ENCODE measurements at regions not wholly inside any gene's neighbourhood (a gene's known extent, or its start where the extent isn't known, plus 50 kb on each side); places are given as distances from the start of the nearest gene placed in this dataset.

DNA sequence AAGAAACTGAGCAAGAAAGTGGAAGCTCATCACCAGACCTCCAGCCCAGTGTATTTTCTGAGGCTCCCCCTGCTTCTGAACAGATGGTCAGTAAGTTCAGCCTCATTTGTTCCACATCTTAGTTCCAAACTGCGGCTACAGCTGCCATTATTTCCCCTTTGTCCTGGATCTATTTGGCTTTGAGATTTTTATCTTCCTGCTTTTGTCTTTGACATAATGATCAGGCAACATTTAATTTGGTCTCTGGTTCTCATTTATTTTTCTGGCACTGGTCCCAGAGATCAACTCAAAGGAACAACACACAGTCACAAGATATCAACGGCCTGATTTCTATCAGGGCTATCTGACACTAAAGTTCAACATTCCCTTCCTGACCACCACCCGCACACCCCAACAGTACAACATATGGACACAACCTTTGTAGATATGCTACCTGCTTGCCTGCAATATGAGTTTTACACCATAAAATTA, 137.5 kb downstream of the FAM76B start (continued):
- TF ChIP-seq SIN3A (IDR thresholded peaks at IDR 0.05; ENCODE audit: borderline replicate concordance, low read depth, low read length) = no peak
- 0 out of 2 replicates have a peak, but pooled peaks have one; percentile 3 for TF ChIP-seq JUND (IDR thresholded peaks at IDR 0.05)
- peak; percentile 61; the same call in 1 of the 2 replicates for TF ChIP-seq NFIC (IDR thresholded peaks at IDR 0.05; ENCODE audit: borderline replicate concordance)
- TF ChIP-seq RAD21 (IDR thresholded peaks at IDR 0.05; ENCODE audit: low read length) = peak; percentile 31; the same call in 1 of the 2 replicates
- peak; percentile 54; the same call in 1 of the 2 replicates for TF ChIP-seq POLR2AphosphoS5 (IDR thresholded peaks at IDR 0.05; ENCODE audit: low read depth, low read length)
- TF ChIP-seq ELF1 (IDR thresholded peaks at IDR 0.05) = no peak
- no peak for TF ChIP-seq TAF1 (IDR thresholded peaks at IDR 0.05; ENCODE audit: borderline replicate concordance, low read depth, low read length)
- TF ChIP-seq NRF1 (IDR thresholded peaks at IDR 0.05; ENCODE audit: low read depth, low read length) = no peak
- TF ChIP-seq GATA2 (CRISPR knock-in tag; IDR thresholded peaks at IDR 0.05) = peak; percentile 98
- no peak for TF ChIP-seq EZH2phosphoT487 (IDR thresholded peaks at IDR 0.05; ENCODE audit: borderline replicate concordance, low read depth)
- TF ChIP-seq MAX (IDR thresholded peaks at IDR 0.05; ENCODE audit: low read depth) = no peak

DNA sequence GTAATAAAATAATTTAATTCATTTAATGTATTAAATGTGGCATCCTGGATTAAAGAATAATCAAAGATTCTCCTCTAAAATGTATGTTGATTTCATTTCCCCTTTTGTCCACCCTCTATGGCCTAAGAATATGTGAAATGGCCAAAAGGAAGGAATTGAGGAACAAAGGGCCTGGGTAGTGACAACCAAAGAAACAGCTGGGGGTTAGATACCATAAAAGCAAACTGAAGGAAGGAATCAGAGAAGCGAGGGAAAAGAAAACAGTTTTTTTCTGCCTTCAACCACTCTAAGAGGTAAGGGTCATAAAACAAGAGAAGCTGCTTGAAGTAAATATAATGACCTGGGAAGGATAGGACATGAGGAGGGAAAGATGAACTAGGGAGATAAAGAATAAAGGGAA, 139.3 kb downstream of the FAM76B start:
- no peaks in the 10 kb centered on the region for H4K20me1 ChIP-seq (ENCODE audit: insufficient read depth)
- H3K4me1 ChIP-seq (ENCODE audit: control insufficient read depth in 1 of 2, insufficient read depth in 2 of 2, low read depth in 1 of 2, low read length in 1 of 2) = peaks cover 0 to 9% of the 10 kb centered on the region in 2 experiments; a peak in 2 of 4 replicates
- H3K9me2 ChIP-seq = no peaks in the 10 kb centered on the region
- no peaks in the 10 kb centered on the region for H3F3A ChIP-seq (replicated peaks; ENCODE audit: insufficient read depth)
- H3K4me2 ChIP-seq = no peak overlapping the region
- TF ChIP-seq, protein P1, sequence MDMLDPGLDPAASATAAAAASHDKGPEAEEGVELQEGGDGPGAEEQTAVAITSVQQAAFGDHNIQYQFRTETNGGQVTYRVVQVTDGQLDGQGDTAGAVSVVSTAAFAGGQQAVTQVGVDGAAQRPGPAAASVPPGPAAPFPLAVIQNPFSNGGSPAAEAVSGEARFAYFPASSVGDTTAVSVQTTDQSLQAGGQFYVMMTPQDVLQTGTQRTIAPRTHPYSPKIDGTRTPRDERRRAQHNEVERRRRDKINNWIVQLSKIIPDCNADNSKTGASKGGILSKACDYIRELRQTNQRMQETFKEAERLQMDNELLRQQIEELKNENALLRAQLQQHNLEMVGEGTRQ (IDR thresholded peaks at IDR 0.05; ENCODE audit: borderline replicate concordance, low read depth, low read length) = no peak
- TF ChIP-seq TCF12 (IDR thresholded peaks at IDR 0.05) (no peak), GABPA (IDR thresholded peaks at IDR 0.05; ENCODE audit: low read depth) (no peak), EZH2phosphoT487 (IDR thresholded peaks at IDR 0.05; ENCODE audit: borderline replicate concordance, low read depth) (no peak), MEF2A (IDR thresholded peaks at IDR 0.05; ENCODE audit: borderline replicate concordance, low read depth) (no peak), USF1 (IDR thresholded peaks at IDR 0.05; ENCODE audit: borderline replicate concordance, low read depth) (no peak)
- no peak overlapping the region for H3K27ac ChIP-seq (ENCODE audit: low read depth in 2 of 2, low read length in 1 of 2)
- H3K4me3 ChIP-seq (ENCODE audit: low read depth in 2 of 2, low read length in 1 of 2) = no peak overlapping the region
- H3K27me3 ChIP-seq (ENCODE audit: insufficient read depth) = no peaks in the 10 kb centered on the region
- no peaks in the 10 kb centered on the region for H3K79me2 ChIP-seq (ENCODE audit: insufficient read depth)
- WGBS (ENCODE audit: low lambda C conversion rate) = 62% methylated on average over 1 of the region's 1 CpG
- no peak overlapping the region for H3K9ac ChIP-seq
- POLR2A ChIA-PET = no interaction called here
- no peak overlapping the region for H2AFZ ChIP-seq (ENCODE audit: low read depth)
- DNase-seq = no peak
- no peaks in the 10 kb centered on the region for H3K9me3 ChIP-seq
- CTCF ChIA-PET = interaction anchor here (1.2 kb wide), 1 partner anchor 55 kb away, joined by 3 read pairs; no protein-coding TSS in a partner anchor
- H3K36me3 ChIP-seq (replicated peaks in 1 of 2; ENCODE audit: control insufficient read depth in 1 of 2, insufficient read depth in 2 of 2, low read length in 1 of 2) = no peaks in the 10 kb centered on the region

- CTCF ChIA-PET = no interaction called here
- Histone ChIP-seq H3K27me3 (ENCODE audit: insufficient read depth) (no peaks in the 10 kb centered on the region), H2AFZ (ENCODE audit: low read depth) (no peak overlapping the region), H3K4me2 (no peak overlapping the region), H3F3A (replicated peaks; ENCODE audit: insufficient read depth) (no peaks in the 10 kb centered on the region), H3K9me3 (no peaks in the 10 kb centered on the region), H4K20me1 (ENCODE audit: insufficient read depth) (no peaks in the 10 kb centered on the region), H3K4me3 (ENCODE audit: low read depth in 2 of 2, low read length in 1 of 2) (no peak overlapping the region), H3K79me2 (ENCODE audit: insufficient read depth) (no peaks in the 10 kb centered on the region), H3K27ac (ENCODE audit: low read depth in 2 of 2, low read length in 1 of 2) (no peak overlapping the region), H3K4me1 (ENCODE audit: control insufficient read depth in 1 of 2, insufficient read depth in 2 of 2, low read depth in 1 of 2, low read length in 1 of 2) (peaks cover 0 to 9% of the 10 kb centered on the region in 2 experiments; a peak in 2 of 4 replicates), H3K9me2 (no peaks in the 10 kb centered on the region), H3K9ac (no peak overlapping the region), H3K36me3 (replicated peaks in 1 of 2; ENCODE audit: control insufficient read depth in 1 of 2, insufficient read depth in 2 of 2, low read length in 1 of 2) (no peaks in the 10 kb centered on the region)
- POLR2A ChIA-PET = no interaction called here
- DNase-seq = no peak
- 45% methylated on average over 2 of the region's 2 CpGs for WGBS (ENCODE audit: low lambda C conversion rate)
- TF ChIP-seq SIN3A (IDR thresholded peaks at IDR 0.05; ENCODE audit: borderline replicate concordance, low read depth, low read length) = no peak
- no peak for TF ChIP-seq TEAD4 (IDR thresholded peaks at IDR 0.05; ENCODE audit: borderline replicate concordance, insufficient read depth)
- no peak for TF ChIP-seq EZH2phosphoT487 (IDR thresholded peaks at IDR 0.05; ENCODE audit: borderline replicate concordance, low read depth)
- no peak for TF ChIP-seq TCF12 (IDR thresholded peaks at IDR 0.05)
- no peak for TF ChIP-seq RAD21 (IDR thresholded peaks at IDR 0.05; ENCODE audit: low read length)
- TF ChIP-seq MXI1 (IDR thresholded peaks at IDR 0.05; ENCODE audit: low read depth, low read length) = no peak
- no peak for TF ChIP-seq POLR2AphosphoS5 (IDR thresholded peaks at IDR 0.05; ENCODE audit: low read depth, low read length)
- no peak for TF ChIP-seq FOXJ3 (CRISPR knock-in tag; IDR thresholded peaks at IDR 0.05)
- TF ChIP-seq CHD2 (IDR thresholded peaks at IDR 0.05; ENCODE audit: low read length, partially characterized antibody) = no peak
- no peak for TF ChIP-seq JUND (IDR thresholded peaks at IDR 0.05)
- no peak for TF ChIP-seq FOSL2 (IDR thresholded peaks at IDR 0.05; ENCODE audit: borderline replicate concordance, low read depth)
- TF ChIP-seq, protein P2, sequence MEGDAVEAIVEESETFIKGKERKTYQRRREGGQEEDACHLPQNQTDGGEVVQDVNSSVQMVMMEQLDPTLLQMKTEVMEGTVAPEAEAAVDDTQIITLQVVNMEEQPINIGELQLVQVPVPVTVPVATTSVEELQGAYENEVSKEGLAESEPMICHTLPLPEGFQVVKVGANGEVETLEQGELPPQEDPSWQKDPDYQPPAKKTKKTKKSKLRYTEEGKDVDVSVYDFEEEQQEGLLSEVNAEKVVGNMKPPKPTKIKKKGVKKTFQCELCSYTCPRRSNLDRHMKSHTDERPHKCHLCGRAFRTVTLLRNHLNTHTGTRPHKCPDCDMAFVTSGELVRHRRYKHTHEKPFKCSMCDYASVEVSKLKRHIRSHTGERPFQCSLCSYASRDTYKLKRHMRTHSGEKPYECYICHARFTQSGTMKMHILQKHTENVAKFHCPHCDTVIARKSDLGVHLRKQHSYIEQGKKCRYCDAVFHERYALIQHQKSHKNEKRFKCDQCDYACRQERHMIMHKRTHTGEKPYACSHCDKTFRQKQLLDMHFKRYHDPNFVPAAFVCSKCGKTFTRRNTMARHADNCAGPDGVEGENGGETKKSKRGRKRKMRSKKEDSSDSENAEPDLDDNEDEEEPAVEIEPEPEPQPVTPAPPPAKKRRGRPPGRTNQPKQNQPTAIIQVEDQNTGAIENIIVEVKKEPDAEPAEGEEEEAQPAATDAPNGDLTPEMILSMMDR (IDR thresholded peaks at IDR 0.05) = no peak
- TF ChIP-seq MAX (IDR thresholded peaks at IDR 0.05; ENCODE audit: low read depth) = no peak
- TF ChIP-seq RXRA (IDR thresholded peaks at IDR 0.05; ENCODE audit: borderline replicate concordance, low read depth) = no peak
Observed at GRCh38 chr11:95647871-95648270, 141.7 kb downstream of the FAM76B start.
